Kidney (tissue), 13 donors: ENCODE measurements at regions not wholly inside any gene's neighbourhood (a gene's known extent, or its start where the extent isn't known, plus 50 kb on each side); places are given as distances from the start of the nearest gene placed in this dataset.

Experiments
- DNase-seq, 5 donors: peaks; one replicate each; pipeline ENCODE4 v3.0.0-alpha.2; 2013 to 2020
- FAIRE-seq: peaks from 2 replicates; lab custom pipeline; 2012; peaks lifted over from hg19 to GRCh38; lab: Jason Lieb, UNC
- H3K27ac ChIP-seq, 2 donors: one replicate each; pipeline ENCODE4 v1.7.0; 2013; ENCODE audit warnings: low read depth in 2 of 2, low read length in 2 of 2, inconsistent platforms in 1 of 2
- H3K27me3 ChIP-seq: one replicate; pipeline ENCODE4 v1.7.1; 2013; ENCODE audit warnings: low read length, inconsistent platforms; ENCODE audit not compliant: control insufficient read depth, insufficient read depth
- H3K36me3 ChIP-seq, 3 donors: one replicate each; pipeline versions ENCODE4 v1.7.0 to v1.7.1; 2013; ENCODE audit warnings: low read length in 3 of 3, control low read depth in 1 of 3, inconsistent platforms in 1 of 3; ENCODE audit not compliant: insufficient read depth in 3 of 3, control insufficient read depth in 2 of 3
- H3K4me1 ChIP-seq, 3 donors: one replicate each; pipeline versions ENCODE4 v1.7.0 to v1.7.1; 2013; ENCODE audit warnings: low read length in 3 of 3, inconsistent platforms in 1 of 3, low read depth in 1 of 3; ENCODE audit not compliant: control insufficient read depth in 2 of 3, insufficient read depth in 2 of 3
- H3K4me3 ChIP-seq, 3 donors: one replicate each; pipeline versions ENCODE4 v1.7.0 to v1.8.1; 2013; ENCODE audit warnings: low read length in 3 of 3, control low read depth in 1 of 3, inconsistent platforms in 1 of 3
- H3K9ac ChIP-seq, 3 donors: one replicate each; pipeline versions ENCODE4 v1.7.0 to v1.7.1; 2013; ENCODE audit warnings: low read length in 3 of 3, control low read depth in 1 of 3, inconsistent platforms in 1 of 3
- H3K9me3 ChIP-seq, 3 donors: one replicate each; pipeline versions ENCODE4 v1.7.0 to v1.7.1; 2013; ENCODE audit warnings: low read length in 3 of 3, control low read depth in 1 of 3, inconsistent platforms in 1 of 3; ENCODE audit not compliant: control insufficient read depth in 2 of 3, insufficient read depth in 1 of 3
- CTCF ChIP-seq: IDR thresholded peaks from 3 replicates; pipeline ENCODE4 v1.5.1; 2012; ENCODE audit warnings: mild to moderate bottlenecking, moderate library complexity, borderline replicate concordance; ENCODE audit not compliant: insufficient read depth; ENCODE audit errors: extremely low read depth
- intact Hi-C: fragments of 100-400 bp; cut with DNase I; formaldehyde crosslinking; loops from one replicate; pipeline ENCODE4 v1.11.1; 2022
- donor health status: control.
- donor health status: control.
- donor health status: control.
- donor health status: control.
- donor health status: control.
- donor health status: DM: yes; HTN: yes; CAD: no.
- donor health status: Normal renal cell carcinoma (clear cell type).

DNA sequence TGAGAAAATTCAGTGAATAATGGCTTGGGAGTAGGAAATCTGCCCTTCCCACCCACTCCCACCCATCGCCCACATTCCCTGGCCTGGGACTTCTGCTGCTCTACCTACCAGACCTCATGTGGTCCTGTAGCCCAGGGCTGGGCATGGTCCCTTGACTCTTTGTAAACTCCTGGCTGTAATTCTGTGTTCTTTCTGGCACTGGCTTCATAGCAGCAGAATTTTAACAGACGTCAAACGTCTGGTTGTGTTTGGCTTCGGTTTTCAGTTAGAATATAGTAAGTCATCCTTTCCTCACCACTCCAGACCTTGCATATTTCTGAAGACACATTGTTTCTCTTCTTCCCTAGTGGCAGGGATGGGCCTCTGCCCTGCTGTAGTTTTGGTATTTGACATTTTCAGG, 210.6 kb downstream of the CSNK2A3 start:
- intact Hi-C loops: no loop called here
- Histone ChIP-seq H3K27ac (no peak overlapping the region), H3K36me3 (no peaks in the 10 kb centered on the region), H3K4me3 (no peak overlapping the region), H3K4me1 (peaks cover 0 to 4% (median 3%) of the 10 kb centered on the region in 3 donors), H3K9me3 (no peaks in the 10 kb centered on the region), H3K9ac (no peak overlapping the region), H3K27me3 (no peaks in the 10 kb centered on the region)
- FAIRE-seq (no peak), DNase-seq (no peak)
- no peak for TF ChIP-seq CTCF

GRCh38 chr11:11141065-11141464, 212.0 kb downstream of the CSNK2A3 start:
- no peaks in the 10 kb centered on the region for H3K9me3 ChIP-seq
- no peaks in the 10 kb centered on the region for H3K27me3 ChIP-seq
- no peak overlapping the region for H3K9ac ChIP-seq
- peak overlapping the region; percentile 38 for H3K27ac ChIP-seq
- no peak for DNase-seq
- no peaks in the 10 kb centered on the region for H3K36me3 ChIP-seq
- intact Hi-C loops: no loop called here
- no peak for TF ChIP-seq CTCF
- FAIRE-seq: no peak
- no peak overlapping the region for H3K4me3 ChIP-seq
- H3K4me1 ChIP-seq: peaks cover 0 to 4% (median 3%) of the 10 kb centered on the region in 3 donors

DNA sequence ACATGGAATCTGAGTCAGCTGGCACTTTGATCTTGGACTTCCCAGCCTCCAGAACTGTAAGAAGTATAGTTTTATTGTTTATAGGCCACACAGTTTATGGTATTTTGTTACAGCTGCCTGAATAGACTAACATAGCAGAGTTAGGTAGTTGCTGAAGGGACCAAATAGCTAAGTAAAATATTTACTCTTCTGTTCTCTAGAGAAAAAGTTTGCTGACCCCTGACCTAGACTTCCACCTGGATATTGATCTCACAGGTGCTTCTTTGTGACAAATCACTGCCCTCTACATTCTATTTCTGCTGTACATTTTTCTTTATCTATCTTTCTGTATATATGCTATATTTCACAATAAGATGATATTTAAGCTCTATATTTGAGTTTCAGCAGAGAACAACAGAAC, 212.5 kb downstream of the CSNK2A3 start:
- intact Hi-C loops: no loop called here
- peak overlapping the region in 1 of 2 donors; percentile 38 for H3K27ac ChIP-seq
- H3K4me3 ChIP-seq: no peak overlapping the region
- TF ChIP-seq CTCF: no peak
- H3K36me3 ChIP-seq: no peaks in the 10 kb centered on the region
- DNase-seq (no peak), FAIRE-seq (no peak)
- no peaks in the 10 kb centered on the region for H3K9me3 ChIP-seq
- H3K27me3 ChIP-seq: no peaks in the 10 kb centered on the region
- no peak overlapping the region for H3K9ac ChIP-seq
- peaks cover 0 to 4% (median 3%) of the 10 kb centered on the region in 3 donors for H3K4me1 ChIP-seq

DNA sequence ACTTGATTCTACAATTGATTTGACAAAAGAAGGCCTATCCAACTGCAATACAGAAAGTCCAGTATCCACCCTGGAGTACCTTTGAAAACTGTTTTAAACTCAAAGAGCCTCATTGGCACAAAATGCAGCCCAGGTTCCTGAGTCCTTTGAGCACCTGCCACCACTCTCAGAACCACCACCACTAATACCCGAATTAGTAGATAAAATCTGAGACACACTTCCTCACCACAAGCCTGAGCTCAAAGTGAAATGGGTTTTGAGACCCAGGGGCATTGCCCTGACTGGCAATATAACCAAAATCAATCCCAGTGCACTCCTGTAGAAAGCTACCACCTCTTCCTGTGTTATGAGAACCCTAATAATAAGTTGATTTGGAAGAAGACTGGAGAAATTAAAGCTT, 215.7 kb downstream of the CSNK2A3 start:
- H3K27me3 ChIP-seq: no peaks in the 10 kb centered on the region
- no peak overlapping the region for H3K9ac ChIP-seq
- H3K9me3 ChIP-seq: no peaks in the 10 kb centered on the region
- H3K4me1 ChIP-seq: peaks cover 0 to 4% (median 3%) of the 10 kb centered on the region in 3 donors
- no peaks in the 10 kb centered on the region for H3K36me3 ChIP-seq
- intact Hi-C loops: no loop called here
- FAIRE-seq (no peak), DNase-seq (no peak)
- TF ChIP-seq CTCF: no peak
- no peak overlapping the region for H3K4me3 ChIP-seq
- H3K27ac ChIP-seq: no peak overlapping the region
